B cell (primary cell): ENCODE measurements at regions not wholly inside any gene's neighbourhood (a gene's known extent, or its start where the extent isn't known, plus 50 kb on each side); places are given as distances from the start of the nearest gene placed in this dataset.

Experiments
- ATAC-seq: fragments of 200-7000 bp; cut with Tn5 transposase; one replicate; pipeline ENCODE4 v1.10.0; 2021; ENCODE audit warnings: low read depth, mild to moderate bottlenecking, moderate number of reproducible peaks, moderate library complexity
- CTCF ChIA-PET: fragments of 350-600 bp; sonication (Branson Sonifier 250); formaldehyde crosslinking; loops from one replicate; lab custom pipeline; 2021; ENCODE audit warnings: antibody characterized with exemption, inconsistent platforms; lab: Charles Lee
- POLR2A ChIA-PET: fragments of 350-600 bp; sonication (Branson Sonifier 250); formaldehyde crosslinking; loops from one replicate; lab custom pipeline; 2021; ENCODE audit warnings: antibody characterized with exemption; lab: Charles Lee
- DNase-seq: peaks from one replicate; pipeline ENCODE4 v3.0.0; 2013
- H2AFZ ChIP-seq: 2 replicates; pipeline ENCODE4 v1.6.1; 2012; ENCODE audit warnings: mild to moderate bottlenecking, low read depth, low read length; ENCODE audit not compliant: insufficient read depth, poor library complexity, severe bottlenecking
- H3K27ac ChIP-seq, 2 donors: 1 replicate in 1 of 2; 2 replicates in 1 of 2; pipeline ENCODE4 v1.5.1; 2012 to 2013; ENCODE audit warnings: low read length in 2 of 2, mild to moderate bottlenecking in 2 of 2, moderate library complexity in 1 of 2
- H3K27me3 ChIP-seq, 4 experiments: fragments of 200-600 bp in 1 of 4; sonication (generic) in 1 of 4; replicated peaks in 1 of 4; 1 replicate in 2 of 4; 2 replicates in 2 of 4; pipeline versions ENCODE4 v1.6.1 to v1.7.0; 2013 to 2016; ENCODE audit warnings: low read length in 3 of 4, mild to moderate bottlenecking in 2 of 4, mixed read lengths in 1 of 4, moderate library complexity in 1 of 4; ENCODE audit not compliant: insufficient read depth in 4 of 4, control insufficient read depth in 3 of 4; ENCODE audit errors: control extremely low read depth in 1 of 4
- H3K36me3 ChIP-seq, 2 experiments: replicated peaks in 1 of 2; 1 replicate in 1 of 2; 2 replicates in 1 of 2; pipeline versions ENCODE4 v1.6.1 to v1.7.1; 2013; ENCODE audit warnings: low read length in 1 of 2; ENCODE audit not compliant: insufficient read depth in 2 of 2, control insufficient read depth in 1 of 2; ENCODE audit errors: control extremely low read depth in 1 of 2, extremely low read depth in 1 of 2
- H3K4me1 ChIP-seq, 2 donors: fragments of 200-600 bp in 1 of 2; sonication (generic) in 1 of 2; 1 replicate in 1 of 2; 2 replicates in 1 of 2; pipeline versions ENCODE4 v1.5.1 to v1.6.1; 2013 to 2017; ENCODE audit warnings: low read length in 2 of 2; ENCODE audit not compliant: control insufficient read depth in 2 of 2, insufficient read depth in 2 of 2
- H3K4me2 ChIP-seq: replicated peaks from 2 replicates; pipeline ENCODE3; 2012; ENCODE audit warnings: mild to moderate bottlenecking, low read depth, low read length; ENCODE audit not compliant: poor library complexity, severe bottlenecking
- H3K4me3 ChIP-seq, 5 experiments: fragments of 200-600 bp in 1 of 5; sonication (generic) in 1 of 5; 1 replicate in 3 of 5; 2 replicates in 2 of 5; pipeline versions ENCODE4 v1.5.1 to v1.7.0; 2011 to 2016; ENCODE audit warnings: low read length in 4 of 5, mild to moderate bottlenecking in 4 of 5, low read depth in 2 of 5, control low read depth in 1 of 5, moderate library complexity in 1 of 5; ENCODE audit not compliant: insufficient read depth in 1 of 5; ENCODE audit errors: control extremely low read depth in 1 of 5, extremely low read depth in 1 of 5
- H3K79me2 ChIP-seq: fragments of 200-600 bp; sonication (generic); one replicate; pipeline ENCODE4 v1.6.0; 2016; ENCODE audit warnings: low read length; ENCODE audit not compliant: control insufficient read depth, insufficient read depth
- H3K9ac ChIP-seq: fragments of 200-600 bp; sonication (generic); 2 replicates; pipeline ENCODE4 v1.6.1; 2017; ENCODE audit warnings: mild to moderate bottlenecking, low read length, moderate library complexity
- H3K9me3 ChIP-seq, 3 donors: one replicate each; pipeline versions ENCODE4 v1.6.1 to v1.7.1; 2013; ENCODE audit warnings: low read length in 2 of 3; ENCODE audit not compliant: control insufficient read depth in 2 of 3, insufficient read depth in 1 of 3; ENCODE audit errors: control extremely low read depth in 1 of 3
- H4K20me1 ChIP-seq: 2 replicates; pipeline ENCODE4 v1.6.0; 2012; ENCODE audit warnings: mild to moderate bottlenecking, low read length; ENCODE audit not compliant: insufficient read depth, control insufficient read depth, poor library complexity, severe bottlenecking
- H3K27ac Mint-ChIP-seq: one replicate; pipeline ENCODE4 v1.8.0; 2021; ENCODE audit warnings: mixed read lengths
- H3K27me3 Mint-ChIP-seq: one replicate; pipeline ENCODE4 v1.8.0; 2021; ENCODE audit warnings: mixed read lengths
- H3K4me1 Mint-ChIP-seq: one replicate; pipeline ENCODE4 v1.8.0; 2021; ENCODE audit warnings: mixed read lengths
- H3K4me3 Mint-ChIP-seq: one replicate; pipeline ENCODE4 v1.8.0; 2021; ENCODE audit warnings: mixed read lengths
- H3K9me3 Mint-ChIP-seq: one replicate; pipeline ENCODE4 v1.8.0; 2022; ENCODE audit warnings: mixed read lengths; ENCODE audit not compliant: insufficient read depth
- CTCF ChIP-seq: fragments of 200-600 bp; IDR thresholded peaks from one replicate; pipeline ENCODE4 v1.8.0; 2022; ENCODE audit warnings: antibody characterized with exemption, mild to moderate bottlenecking
- EZH2 ChIP-seq: IDR thresholded peaks from 2 replicates; pipeline ENCODE4 v1.6.1; 2012; ENCODE audit warnings: borderline replicate concordance, low read depth, mild to moderate bottlenecking, moderate library complexity, low read length; ENCODE audit not compliant: insufficient read depth, poor library complexity, severe bottlenecking
- WGBS: methylation state at CpG from one replicate; pipeline ENCODE4 v1.1.5; 2013; ENCODE audit warnings: missing lambda C conversion rate; ENCODE audit not compliant: insufficient coverage; 5-methylcytosine and 5-hydroxymethylcytosine counted together
- intact Hi-C: fragments of 100-400 bp; cut with micrococcal nuclease; formaldehyde crosslinking; loops from one replicate; pipeline ENCODE4 v1.10.0; 2022

GRCh38 chr13:80237646-80238045, 103.3 kb downstream of the SPRY2 start:
- peaks cover 0 to 5% (median 0%) of the 10 kb centered on the region in 3 donors for H3K9me3 ChIP-seq
- intact Hi-C loops: no loop called here
- TF ChIP-seq CTCF: no peak
- TF ChIP-seq EZH2: no peak
- H3K4me1 ChIP-seq: no peaks in the 10 kb centered on the region
- Mint-ChIP-seq H3K27me3 (no peaks in the 10 kb centered on the region), H3K9me3 (no peaks in the 10 kb centered on the region), H3K4me1 (no peaks in the 10 kb centered on the region), H3K4me3 (no peak overlapping the region), H3K27ac (no peak overlapping the region)
- H4K20me1 ChIP-seq: no peaks in the 10 kb centered on the region
- ChIA-PET CTCF (interaction anchor here (0.6 kb wide), 1 partner anchor 476 kb away, joined by 3 read pairs; no protein-coding TSS in a partner anchor), POLR2A (no interaction called here)
- no peak for ATAC-seq
- H3K9ac ChIP-seq: no peak overlapping the region
- DNase-seq: no peak
- no peak overlapping the region for H2AFZ ChIP-seq
- H3K4me2 ChIP-seq: no peak overlapping the region
- H3K79me2 ChIP-seq: no peaks in the 10 kb centered on the region
- H3K27me3 ChIP-seq: no peaks in the 10 kb centered on the region
- no peak overlapping the region for H3K27ac ChIP-seq
- H3K4me3 ChIP-seq: no peak overlapping the region
- H3K36me3 ChIP-seq: no peaks in the 10 kb centered on the region

GRCh38 chr13:80235967-80236302, 105.0 kb downstream of the SPRY2 start:
- H3K4me2 ChIP-seq: no peak overlapping the region
- H4K20me1 ChIP-seq: no peaks in the 10 kb centered on the region
- H3K27me3 Mint-ChIP-seq: no peaks in the 10 kb centered on the region
- no peaks in the 10 kb centered on the region for H3K36me3 ChIP-seq
- no peaks in the 10 kb centered on the region for H3K9me3 Mint-ChIP-seq
- ATAC-seq: no peak
- no peak overlapping the region for H3K9ac ChIP-seq
- no peaks in the 10 kb centered on the region for H3K79me2 ChIP-seq
- 80% methylated on average over 1 of the region's 4 CpGs for WGBS
- intact Hi-C loops: no loop called here
- no peak overlapping the region for H3K27ac ChIP-seq
- no peak for TF ChIP-seq CTCF
- TF ChIP-seq EZH2: no peak
- H3K27me3 ChIP-seq: no peaks in the 10 kb centered on the region
- no peaks in the 10 kb centered on the region for H3K4me1 ChIP-seq
- no peak overlapping the region for H3K4me3 Mint-ChIP-seq
- no peaks in the 10 kb centered on the region for H3K4me1 Mint-ChIP-seq
- CTCF ChIA-PET: interaction anchor here (0.5 kb wide), 1 partner anchor 24 kb away, joined by 4 read pairs; no protein-coding TSS in a partner anchor
- POLR2A ChIA-PET: no interaction called here
- no peak overlapping the region for H3K4me3 ChIP-seq
- H2AFZ ChIP-seq: no peak overlapping the region
- peaks cover 0 to under 1% (median 0%) of the 10 kb centered on the region in 3 donors for H3K9me3 ChIP-seq
- DNase-seq: no peak
- no peak overlapping the region for H3K27ac Mint-ChIP-seq
